Gastroesophageal sphincter (tissue), 4 donors: ENCODE measurements at regions not wholly inside any gene's neighbourhood (a gene's known extent, or its start where the extent isn't known, plus 50 kb on each side); places are given as distances from the start of the nearest gene placed in this dataset.
A peak's percentile ranks its signal among the peaks of the same experiment; 100 is the strongest.

Experiments used
- ATAC-seq: fragments of 150-250 bp; one replicate; pipeline ENCODE4 v1.9.1; 2016; ENCODE audit warnings: mild to moderate bottlenecking, moderate library complexity
- H3K27ac ChIP-seq, 4 donors: fragments of 200-600 bp; sonication (generic) in 3 of 4; 1 replicate in 3 of 4; 2 replicates in 1 of 4; pipeline ENCODE4 v1.5.1; 2016 to 2019
- H3K27me3 ChIP-seq: fragments of 200-600 bp; sonication (generic); one replicate; pipeline ENCODE4 v1.5.1; 2019
- H3K36me3 ChIP-seq, 2 donors: fragments of 200-600 bp; sonication (generic); one replicate each; pipeline ENCODE4 v1.5.1; 2019; ENCODE audit warnings: control low read depth in 1 of 2
- H3K4me1 ChIP-seq, 3 donors: fragments of 200-600 bp; sonication (generic); 1 replicate in 2 of 3; 2 replicates in 1 of 3; pipeline ENCODE4 v1.5.1; 2016 to 2019; ENCODE audit warnings: control low read depth in 2 of 3
- H3K4me3 ChIP-seq, 2 donors: fragments of 200-600 bp; sonication (generic); one replicate each; pipeline ENCODE4 v1.5.1; 2019; ENCODE audit warnings: mild to moderate bottlenecking in 1 of 2, moderate library complexity in 1 of 2
- H3K9me3 ChIP-seq, 3 donors: fragments of 200-600 bp; sonication (generic); one replicate each; pipeline ENCODE4 v1.5.1; 2017 to 2019; ENCODE audit warnings: control low read depth in 2 of 3
- EP300 ChIP-seq: sonication (generic); formaldehyde crosslinking; IDR thresholded peaks from one replicate; pipeline ENCODE4 v1.6.1; 2017; ENCODE audit warnings: antibody characterized with exemption, mild to moderate bottlenecking
- POLR2A ChIP-seq, 2 donors: fragments of 450-650 bp; IDR thresholded peaks; one replicate each; pipeline ENCODE4 v1.6.1; 2017; ENCODE audit warnings: antibody characterized with exemption in 2 of 2, mild to moderate bottlenecking in 2 of 2, moderate library complexity in 1 of 2
- POLR2AphosphoS5 ChIP-seq: sonication (generic); formaldehyde crosslinking; IDR thresholded peaks from one replicate; pipeline ENCODE4 v1.6.1; 2017; ENCODE audit warnings: antibody characterized with exemption
- WGBS, 2 donors: methylation state at CpG; one replicate each; pipeline ENCODE4 v1.1.5; 2018; ENCODE audit warnings: low coverage in 1 of 2; 5-methylcytosine and 5-hydroxymethylcytosine counted together
- TF ChIP-seq, protein P1 (sequence below), 4 experiments: fragments of 200-600 bp in 2 of 4; fragments of 450-650 bp in 2 of 4; sonication (generic) in 1 of 4; IDR thresholded peaks; one replicate each; pipeline ENCODE4 v1.5.1; 2017 to 2019; ENCODE audit warnings: antibody characterized with exemption in 4 of 4, mild to moderate bottlenecking in 2 of 4, moderate library complexity in 2 of 4

DNA sequence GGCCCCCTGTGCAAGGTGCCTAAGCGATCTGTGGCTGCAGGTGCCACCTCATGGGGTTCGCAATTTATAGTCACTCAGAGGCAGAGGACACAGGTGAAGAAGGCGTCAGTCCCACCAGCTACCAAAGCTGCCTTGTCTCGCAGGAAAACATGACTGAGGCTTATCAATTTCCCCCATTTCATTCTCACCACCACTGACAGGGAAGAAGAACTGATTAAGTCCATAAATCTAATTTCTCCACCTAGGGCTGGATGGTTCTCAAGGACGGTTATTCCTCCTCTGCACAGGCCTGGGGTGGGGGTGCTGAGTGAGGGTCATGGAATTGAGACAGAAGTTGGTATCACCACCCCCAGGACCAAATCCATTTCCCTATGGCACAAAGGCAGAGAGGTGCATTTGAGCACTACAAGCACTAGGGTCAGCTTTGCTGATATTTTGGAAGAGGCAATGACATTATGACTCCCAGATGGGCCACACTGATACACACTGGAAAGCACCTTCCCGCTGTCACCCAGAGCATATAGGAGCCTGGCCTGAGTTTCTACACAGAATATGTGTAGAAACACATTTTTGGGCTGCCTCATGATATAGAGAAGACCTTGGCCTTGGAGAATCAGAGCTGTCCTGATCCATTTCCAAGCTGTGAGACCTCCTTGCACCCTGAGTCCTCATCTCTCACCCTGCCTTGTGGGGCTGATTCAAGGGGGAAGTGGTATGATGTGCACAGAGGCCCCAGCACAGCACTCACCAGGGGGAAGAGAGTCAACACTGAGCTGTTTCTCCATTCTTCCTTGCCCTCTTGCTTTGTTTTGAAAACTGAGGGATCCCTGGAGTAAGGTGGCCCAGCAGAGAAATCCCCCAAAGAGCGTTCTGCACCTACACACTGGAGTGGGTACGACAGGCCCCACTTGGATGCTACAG is 59.4 kb downstream of the PITPNM2 start:
- Histone ChIP-seq H3K36me3 (no peaks in the 10 kb centered on the region), H3K27me3 (no peaks in the 10 kb centered on the region), H3K9me3 (no peaks in the 10 kb centered on the region), H3K4me1 (peaks cover 0 to 80% (median 12%) of the 10 kb centered on the region in 3 donors), H3K4me3 (no peak overlapping the region), H3K27ac (peak overlapping the region in 1 of 4 donors; percentile 14)
- TF ChIP-seq EP300 = no peak
- no peak for TF ChIP-seq POLR2AphosphoS5
- TF ChIP-seq, protein P1, sequence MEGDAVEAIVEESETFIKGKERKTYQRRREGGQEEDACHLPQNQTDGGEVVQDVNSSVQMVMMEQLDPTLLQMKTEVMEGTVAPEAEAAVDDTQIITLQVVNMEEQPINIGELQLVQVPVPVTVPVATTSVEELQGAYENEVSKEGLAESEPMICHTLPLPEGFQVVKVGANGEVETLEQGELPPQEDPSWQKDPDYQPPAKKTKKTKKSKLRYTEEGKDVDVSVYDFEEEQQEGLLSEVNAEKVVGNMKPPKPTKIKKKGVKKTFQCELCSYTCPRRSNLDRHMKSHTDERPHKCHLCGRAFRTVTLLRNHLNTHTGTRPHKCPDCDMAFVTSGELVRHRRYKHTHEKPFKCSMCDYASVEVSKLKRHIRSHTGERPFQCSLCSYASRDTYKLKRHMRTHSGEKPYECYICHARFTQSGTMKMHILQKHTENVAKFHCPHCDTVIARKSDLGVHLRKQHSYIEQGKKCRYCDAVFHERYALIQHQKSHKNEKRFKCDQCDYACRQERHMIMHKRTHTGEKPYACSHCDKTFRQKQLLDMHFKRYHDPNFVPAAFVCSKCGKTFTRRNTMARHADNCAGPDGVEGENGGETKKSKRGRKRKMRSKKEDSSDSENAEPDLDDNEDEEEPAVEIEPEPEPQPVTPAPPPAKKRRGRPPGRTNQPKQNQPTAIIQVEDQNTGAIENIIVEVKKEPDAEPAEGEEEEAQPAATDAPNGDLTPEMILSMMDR (IDR thresholded peaks at IDR 0.05) = no peak
- TF ChIP-seq POLR2A (IDR thresholded peaks at IDR 0.05) = no peak
- no peak for ATAC-seq
- WGBS, 2 donors = 85 to 100% methylated on average over 2 to 4 of the region's 8 CpGs

DNA sequence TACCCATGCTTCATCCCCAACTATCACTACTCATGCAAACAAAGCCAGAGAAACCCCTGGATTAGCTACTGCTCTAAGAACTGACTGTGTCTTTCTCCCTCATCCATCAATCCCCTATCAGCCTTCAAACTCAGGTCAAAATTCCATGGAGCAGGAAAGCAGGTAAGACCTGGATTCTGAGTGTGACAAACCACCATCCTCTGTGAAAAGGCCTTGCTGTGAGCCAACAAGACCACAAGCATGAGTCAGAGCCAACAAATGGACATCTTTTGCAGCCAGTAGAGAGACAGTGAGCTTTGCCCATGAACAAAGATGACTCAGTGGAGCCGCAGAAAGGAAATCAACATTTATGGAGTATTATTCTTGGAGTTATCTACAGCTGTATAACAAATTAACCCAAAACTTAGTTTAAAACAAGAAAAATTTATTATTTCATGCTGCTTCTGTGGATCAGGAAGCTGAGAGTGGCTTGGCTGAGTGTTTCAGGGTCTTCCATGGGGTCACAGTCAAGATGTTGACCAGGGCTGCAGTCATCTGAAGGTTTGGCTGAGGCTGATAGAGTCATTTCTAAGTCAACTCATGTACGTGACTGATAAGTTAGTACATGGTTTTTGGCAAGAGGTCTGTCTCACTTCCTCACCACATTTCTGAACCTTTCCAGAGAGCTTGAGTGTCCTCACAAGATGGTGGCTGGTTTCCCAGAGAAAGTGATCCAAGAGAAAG is 61.1 kb downstream of the PITPNM2 start:
- TF ChIP-seq, protein P1 (IDR thresholded peaks at IDR 0.05) = no peak
- TF ChIP-seq POLR2A (IDR thresholded peaks at IDR 0.05) (no peak), EP300 (no peak), POLR2AphosphoS5 (no peak)
- Histone ChIP-seq H3K27ac (peak overlapping the region in 1 of 4 donors; percentile 19), H3K27me3 (no peaks in the 10 kb centered on the region), H3K4me3 (no peak overlapping the region), H3K4me1 (peaks cover 0 to 80% (median 11%) of the 10 kb centered on the region in 3 donors), H3K9me3 (no peaks in the 10 kb centered on the region), H3K36me3 (no peaks in the 10 kb centered on the region)
- WGBS, 2 donors = 20 to 42% methylated on average over 1 to 2 of the region's 2 CpGs
- no peak for ATAC-seq

- no peak overlapping the region for H3K4me3 ChIP-seq
Measured at GRCh38 chr12:123089140-123089539, 61.8 kb downstream of the PITPNM2 start.

DNA sequence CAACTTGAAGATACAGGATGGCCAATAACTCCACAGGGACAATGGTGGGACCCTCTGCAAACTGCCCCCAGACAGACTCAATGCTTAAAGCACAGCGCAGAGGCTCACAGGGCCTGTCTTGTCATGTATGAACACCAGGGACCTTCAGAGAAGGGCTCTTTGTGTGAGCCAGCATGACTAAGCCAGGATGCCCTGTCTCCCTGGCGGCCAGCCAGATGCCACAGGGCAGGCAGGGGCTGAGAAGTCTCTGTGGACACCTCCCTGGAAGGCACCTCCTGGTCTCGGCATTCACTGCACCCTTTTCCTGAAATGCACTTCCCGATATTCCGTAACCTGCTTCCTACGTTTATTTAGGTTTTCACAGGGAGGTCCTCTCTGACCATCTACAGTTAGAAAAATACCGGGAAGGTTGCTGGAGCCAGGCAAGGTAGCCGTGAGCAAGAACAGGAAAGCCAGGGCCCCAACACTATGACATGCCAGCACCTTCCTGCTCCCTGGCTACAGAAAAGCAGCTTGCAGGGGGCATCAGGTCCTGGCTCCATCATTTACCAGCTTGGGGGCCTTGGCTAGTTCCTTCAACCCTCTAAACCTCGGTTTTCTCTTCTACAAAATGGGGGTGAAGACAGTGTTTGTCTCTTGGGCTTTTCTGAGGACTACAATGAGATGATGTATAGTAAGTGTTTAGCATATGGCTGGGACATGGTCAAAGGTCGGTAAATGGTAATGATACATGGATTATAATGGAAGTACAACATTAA is 65.0 kb downstream of the PITPNM2 start:
- peak overlapping the region in 1 of 4 donors; percentile 45 for H3K27ac ChIP-seq
- TF ChIP-seq POLR2A (IDR thresholded peaks at IDR 0.05) = no peak
- TF ChIP-seq POLR2AphosphoS5 = peak; percentile 33
- TF ChIP-seq, protein P1 (IDR thresholded peaks at IDR 0.05) = peak in 2 of 4 experiments; percentile 14 to 19
- TF ChIP-seq EP300 = no peak
- no peaks in the 10 kb centered on the region for H3K36me3 ChIP-seq
- H3K4me1 ChIP-seq = peaks cover 0 to 81% (median 17%) of the 10 kb centered on the region in 3 donors
- ATAC-seq = peak; percentile 70
- no peak overlapping the region for H3K4me3 ChIP-seq
- WGBS, 2 donors = 51 to 63% methylated on average over 1 to 5 of the region's 10 CpGs
- H3K27me3 ChIP-seq = no peaks in the 10 kb centered on the region
- no peaks in the 10 kb centered on the region for H3K9me3 ChIP-seq

More at GRCh38 chr12:123089140-123089539, 61.8 kb downstream of the PITPNM2 start:
- ATAC-seq = no peak
- Histone ChIP-seq H3K4me1 (peaks cover 0 to 80% (median 15%) of the 10 kb centered on the region in 3 donors), H3K27ac (no peak overlapping the region), H3K9me3 (no peaks in the 10 kb centered on the region), H3K36me3 (no peaks in the 10 kb centered on the region), H3K27me3 (no peaks in the 10 kb centered on the region)
- 73 to 97% methylated on average over 2 to 6 of the region's 6 CpGs for WGBS, 2 donors
- TF ChIP-seq, protein P1 (IDR thresholded peaks at IDR 0.05) = no peak
- TF ChIP-seq POLR2A (IDR thresholded peaks at IDR 0.05) (no peak), POLR2AphosphoS5 (no peak), EP300 (no peak)
